C4-2B (cell line): ENCODE measurements at regions not wholly inside any gene's neighbourhood (a gene's known extent, or its start where the extent isn't known, plus 50 kb on each side); places are given as distances from the start of the nearest gene placed in this dataset.

ENCODE experiments used
- CTCF ChIP-seq: fragments of 450-650 bp; conservative IDR thresholded peaks from 2 replicates; pipeline ENCODE4 v1.5.1; 2017; ENCODE audit warnings: mild to moderate bottlenecking
- ZFX ChIP-seq: fragments of 450-650 bp; IDR thresholded peaks from 2 replicates; pipeline ENCODE4 v1.6.1; 2017

- TF ChIP-seq CTCF (no peak), ZFX (no peak)
These were observed 957.9 kb downstream of the ARAP2 start for GRCh38 chr4:35286434-35286833.
